Activated T-cell treated with anti-CD3 and anti-CD28 coated beads, Interleukin-2, amount 50 U/mL, for 24 hours (primary cell): ENCODE measurements at regions not wholly inside any gene's neighbourhood (a gene's known extent, or its start where the extent isn't known, plus 50 kb on each side); places are given as distances from the start of the nearest gene placed in this dataset.
A peak's percentile ranks its signal among the peaks of the same experiment; 100 is the strongest.
"Not testable (repeated sequence)": the region's sequence is repeated elsewhere in the genome, so short reads cannot be mapped to it uniquely, and the experiment has no call there.

Experiments
- DNase-seq: peaks from one replicate; pipeline ENCODE4 v3.0.0-alpha.2; 2020
- H3K27ac Mint-ChIP-seq: 2 replicates; pipeline ENCODE4 v1.8.0; 2020; ENCODE audit warnings: mild to moderate bottlenecking, mixed read lengths
- H3K27me3 Mint-ChIP-seq: 2 replicates; pipeline ENCODE4 v1.8.0; 2020; ENCODE audit warnings: mixed read lengths
- H3K36me3 Mint-ChIP-seq: 2 replicates; pipeline ENCODE4 v1.8.0; 2020; ENCODE audit warnings: low read depth, mixed read lengths
- H3K4me1 Mint-ChIP-seq: 2 replicates; pipeline ENCODE4 v1.8.0; 2020; ENCODE audit warnings: low read depth, mixed read lengths
- H3K4me3 Mint-ChIP-seq: 2 replicates; pipeline ENCODE4 v1.8.0; 2020; ENCODE audit warnings: mild to moderate bottlenecking, moderate library complexity, mixed read lengths
- H3K9me3 Mint-ChIP-seq: 2 replicates; pipeline ENCODE4 v1.8.0; 2020; ENCODE audit warnings: mixed read lengths

GRCh38 chr12:69046363-69046762 lies 113.4 kb upstream of the CPM start:
- DNase-seq: no peak
- peaks cover 42% of the 10 kb centered on the region for H3K27me3 Mint-ChIP-seq
- H3K27ac Mint-ChIP-seq: no peak overlapping the region
- H3K4me1 Mint-ChIP-seq: peaks cover 4% of the 10 kb centered on the region
- no peaks in the 10 kb centered on the region for H3K36me3 Mint-ChIP-seq
- H3K9me3 Mint-ChIP-seq: no peaks in the 10 kb centered on the region
- H3K4me3 Mint-ChIP-seq: no peak overlapping the region

GRCh38 chr12:69046920-69047319 lies 113.9 kb upstream of the CPM start:
- Mint-ChIP-seq H3K4me3 (no peak overlapping the region), H3K27me3 (peaks cover 45% of the 10 kb centered on the region), H3K4me1 (peaks cover 7% of the 10 kb centered on the region), H3K27ac (no peak overlapping the region), H3K9me3 (no peaks in the 10 kb centered on the region), H3K36me3 (no peaks in the 10 kb centered on the region)
- DNase-seq: no peak

- Mint-ChIP-seq H3K27me3 (peaks cover 45% of the 10 kb centered on the region), H3K27ac (no peak overlapping the region), H3K4me1 (peaks cover 16% of the 10 kb centered on the region), H3K9me3 (no peaks in the 10 kb centered on the region), H3K4me3 (no peak overlapping the region), H3K36me3 (no peaks in the 10 kb centered on the region)
- no peak for DNase-seq
Observed at GRCh38 chr12:69047990-69048389, 115.0 kb upstream of the CPM start.

- H3K27me3 Mint-ChIP-seq: peaks cover 45% of the 10 kb centered on the region
- not testable (repeated sequence) for DNase-seq, H3K27ac Mint-ChIP-seq, H3K4me3 Mint-ChIP-seq, H3K36me3 Mint-ChIP-seq, H3K9me3 Mint-ChIP-seq
- H3K4me1 Mint-ChIP-seq: peaks cover 25% of the 10 kb centered on the region
Observed at GRCh38 chr12:69049855-69050254, 116.9 kb upstream of the CPM start.

- H3K4me1 Mint-ChIP-seq: peaks cover 26% of the 10 kb centered on the region
- H3K27me3 Mint-ChIP-seq: peaks cover 40% of the 10 kb centered on the region
- peak overlapping the region; percentile 66 for H3K27ac Mint-ChIP-seq
- no peaks in the 10 kb centered on the region for H3K36me3 Mint-ChIP-seq
- DNase-seq: peak; percentile 60
- no peaks in the 10 kb centered on the region for H3K9me3 Mint-ChIP-seq
- peak overlapping the region; percentile 16 for H3K4me3 Mint-ChIP-seq
Observed at GRCh38 chr12:69052613-69053408, 119.8 kb upstream of the CPM start.

- Mint-ChIP-seq H3K27ac (no peak overlapping the region), H3K4me3 (no peak overlapping the region), H3K36me3 (no peaks in the 10 kb centered on the region), H3K27me3 (peaks cover 26% of the 10 kb centered on the region), H3K9me3 (no peaks in the 10 kb centered on the region), H3K4me1 (peaks cover 38% of the 10 kb centered on the region)
- DNase-seq: no peak
Observed at GRCh38 chr12:69054343-69055056, 121.5 kb upstream of the CPM start.

GRCh38 chr12:69055280-69055679 lies 122.3 kb upstream of the CPM start:
- Mint-ChIP-seq H3K27me3 (peaks cover 19% of the 10 kb centered on the region), H3K9me3 (no peaks in the 10 kb centered on the region), H3K36me3 (no peaks in the 10 kb centered on the region), H3K4me1 (peaks cover 43% of the 10 kb centered on the region), H3K27ac (no peak overlapping the region), H3K4me3 (no peak overlapping the region)
- no peak for DNase-seq

- no peak overlapping the region for H3K27ac Mint-ChIP-seq
- peaks cover 45% of the 10 kb centered on the region for H3K4me1 Mint-ChIP-seq
- H3K4me3 Mint-ChIP-seq: no peak overlapping the region
- no peaks in the 10 kb centered on the region for H3K36me3 Mint-ChIP-seq
- no peak for DNase-seq
- H3K27me3 Mint-ChIP-seq: peaks cover 15% of the 10 kb centered on the region
- H3K9me3 Mint-ChIP-seq: no peaks in the 10 kb centered on the region
Observed at GRCh38 chr12:69055706-69056105, 122.7 kb upstream of the CPM start.

GRCh38 chr12:69056743-69057515 lies 124.0 kb upstream of the CPM start:
- no peak for DNase-seq
- Mint-ChIP-seq H3K4me1 (peaks cover 52% of the 10 kb centered on the region), H3K27me3 (peaks cover 6% of the 10 kb centered on the region), H3K9me3 (no peaks in the 10 kb centered on the region), H3K4me3 (no peak overlapping the region), H3K36me3 (no peaks in the 10 kb centered on the region), H3K27ac (no peak overlapping the region)

- Mint-ChIP-seq H3K4me3 (no peak overlapping the region), H3K27ac (no peak overlapping the region), H3K36me3 (no peaks in the 10 kb centered on the region), H3K9me3 (no peaks in the 10 kb centered on the region), H3K4me1 (peaks cover 50% of the 10 kb centered on the region), H3K27me3 (peaks cover 6% of the 10 kb centered on the region)
- no peak for DNase-seq
Observed at GRCh38 chr12:69057742-69058141, 124.8 kb upstream of the CPM start.

GRCh38 chr12:69059465-69060457 lies 126.8 kb upstream of the CPM start:
- Mint-ChIP-seq H3K27me3 (peaks cover 3% of the 10 kb centered on the region), H3K4me3 (no peak overlapping the region), H3K9me3 (no peaks in the 10 kb centered on the region), H3K4me1 (peaks cover 43% of the 10 kb centered on the region), H3K36me3 (no peaks in the 10 kb centered on the region), H3K27ac (peak overlapping the region; percentile 83)
- DNase-seq: peak; percentile 50

GRCh38 chr12:69061574-69061973 lies 128.6 kb upstream of the CPM start:
- Mint-ChIP-seq H3K9me3 (no peaks in the 10 kb centered on the region), H3K36me3 (no peaks in the 10 kb centered on the region), H3K4me3 (no peak overlapping the region), H3K27ac (no peak overlapping the region), H3K27me3 (no peaks in the 10 kb centered on the region), H3K4me1 (peaks cover 55% of the 10 kb centered on the region)
- no peak for DNase-seq

- H3K4me3 Mint-ChIP-seq: no peak overlapping the region
- no peaks in the 10 kb centered on the region for H3K27me3 Mint-ChIP-seq
- H3K9me3 Mint-ChIP-seq: no peaks in the 10 kb centered on the region
- no peaks in the 10 kb centered on the region for H3K36me3 Mint-ChIP-seq
- no peak overlapping the region for H3K27ac Mint-ChIP-seq
- peaks cover 64% of the 10 kb centered on the region for H3K4me1 Mint-ChIP-seq
- no peak for DNase-seq
Observed at GRCh38 chr12:69062621-69063237, 129.8 kb upstream of the CPM start.
